ENCODE measurements at regions not wholly inside any gene's neighbourhood (a gene's known extent, or its start where the extent isn't known, plus 50 kb on each side); places are given as distances from the start of the nearest gene placed in this dataset.

GRCh38 chr14:94989946-94990345 is 167.4 kb downstream of the DICER1 start:
- Histone ChIP-seq H3K36me3 (ENCODE audit: insufficient read depth, low read length) (no peaks in the 10 kb centered on the region), H3K27me3 (ENCODE audit: control insufficient read depth in 1 of 2, insufficient read depth in 2 of 2, low read length in 2 of 2) (peaks cover under 1 to 6% of the 10 kb centered on the region in 2 experiments), H3K9me3 (ENCODE audit: control insufficient read depth in 1 of 2, insufficient read depth in 1 of 2, low read length in 2 of 2) (peaks cover 4 to 5% of the 10 kb centered on the region in 2 experiments), H3K4me3 (ENCODE audit: low read length) (no peak overlapping the region), H3K4me1 (ENCODE audit: insufficient read depth, low read length) (no peaks in the 10 kb centered on the region), H3K27ac (ENCODE audit: low read depth in 1 of 2, low read length in 2 of 2) (no peak overlapping the region)
- Mint-ChIP-seq H3K9me3 (peaks cover 10% of the 10 kb centered on the region), H3K4me1 (ENCODE audit: low read depth) (no peaks in the 10 kb centered on the region), H3K27me3 (peaks cover 34% of the 10 kb centered on the region), H3K36me3 (ENCODE audit: low read depth) (no peaks in the 10 kb centered on the region), H3K27ac (no peak overlapping the region), H3K4me3 (no peak overlapping the region)
- POLR2A ChIA-PET = no interaction called here
- ATAC-seq (ENCODE audit: poor library complexity) (no peak), DNase-seq (no peak)
- intact Hi-C loops (cut with DNase I, micrococcal nuclease) = no loop called here
- CTCF ChIA-PET = no interaction called here
- no peak for TF ChIP-seq CTCF (IDR thresholded peaks at IDR 0.05)

- no peak for ATAC-seq (ENCODE audit: poor library complexity)
- H3K36me3 Mint-ChIP-seq (ENCODE audit: low read depth) = no peaks in the 10 kb centered on the region
- no peak for TF ChIP-seq CTCF (IDR thresholded peaks at IDR 0.05)
- H3K27ac Mint-ChIP-seq = no peak overlapping the region
- intact Hi-C loops (cut with DNase I, micrococcal nuclease) = no loop called here
- Histone ChIP-seq H3K27ac (ENCODE audit: low read depth in 1 of 2, low read length in 2 of 2) (no peak overlapping the region), H3K27me3 (ENCODE audit: control insufficient read depth in 1 of 2, insufficient read depth in 2 of 2, low read length in 2 of 2) (peaks cover 0 to 1% of the 10 kb centered on the region in 2 experiments), H3K4me1 (ENCODE audit: insufficient read depth, low read length) (no peaks in the 10 kb centered on the region), H3K4me3 (ENCODE audit: low read length) (no peak overlapping the region), H3K36me3 (ENCODE audit: insufficient read depth, low read length) (no peaks in the 10 kb centered on the region), H3K9me3 (ENCODE audit: control insufficient read depth in 1 of 2, insufficient read depth in 1 of 2, low read length in 2 of 2) (peaks cover 4 to 5% of the 10 kb centered on the region in 2 experiments)
- H3K27me3 Mint-ChIP-seq = peaks cover 30% of the 10 kb centered on the region
- H3K4me3 Mint-ChIP-seq = no peak overlapping the region
- no peaks in the 10 kb centered on the region for H3K4me1 Mint-ChIP-seq (ENCODE audit: low read depth)
- H3K9me3 Mint-ChIP-seq = peaks cover 14% of the 10 kb centered on the region
- DNase-seq = no peak
- POLR2A ChIA-PET = no interaction called here
- CTCF ChIA-PET = no interaction called here
These were observed 167.9 kb downstream of the DICER1 start for GRCh38 chr14:94989417-94989816.

- no peak for TF ChIP-seq CTCF (IDR thresholded peaks at IDR 0.05)
- Histone ChIP-seq H3K27me3 (ENCODE audit: control insufficient read depth in 1 of 2, insufficient read depth in 2 of 2, low read length in 2 of 2) (no peaks in the 10 kb centered on the region), H3K4me1 (ENCODE audit: insufficient read depth, low read length) (no peaks in the 10 kb centered on the region), H3K36me3 (ENCODE audit: insufficient read depth, low read length) (no peaks in the 10 kb centered on the region), H3K4me3 (ENCODE audit: low read length) (no peak overlapping the region), H3K27ac (ENCODE audit: low read depth in 1 of 2, low read length in 2 of 2) (no peak overlapping the region), H3K9me3 (ENCODE audit: control insufficient read depth in 1 of 2, insufficient read depth in 1 of 2, low read length in 2 of 2) (peaks cover 4 to 5% of the 10 kb centered on the region in 2 experiments)
- Mint-ChIP-seq H3K27ac (no peak overlapping the region), H3K36me3 (ENCODE audit: low read depth) (no peaks in the 10 kb centered on the region), H3K9me3 (peaks cover 17% of the 10 kb centered on the region), H3K27me3 (peaks cover 23% of the 10 kb centered on the region), H3K4me1 (ENCODE audit: low read depth) (no peaks in the 10 kb centered on the region), H3K4me3 (no peak overlapping the region)
- DNase-seq (no peak), ATAC-seq (ENCODE audit: poor library complexity) (no peak)
- intact Hi-C loops (cut with DNase I, micrococcal nuclease) = no loop called here
- CTCF ChIA-PET = no interaction called here
- POLR2A ChIA-PET = no interaction called here
These were observed 169.9 kb downstream of the DICER1 start for GRCh38 chr14:94987409-94987808.
